H1 (cell line): ENCODE measurements at regions not wholly inside any gene's neighbourhood (a gene's known extent, or its start where the extent isn't known, plus 50 kb on each side); places are given as distances from the start of the nearest gene placed in this dataset.

Experiments
- BCL11A ChIP-seq, 2 experiments: IDR thresholded peaks; one replicate each; pipeline ENCODE4 v1.6.1; 2011; ENCODE audit warnings: low read depth in 2 of 2, low read length in 2 of 2, mild to moderate bottlenecking in 2 of 2
- JUND ChIP-seq: IDR thresholded peaks from 2 replicates; pipeline ENCODE4 v1.6.1; 2011; ENCODE audit warnings: mild to moderate bottlenecking, improper control_type of control experiment, low read length

DNA sequence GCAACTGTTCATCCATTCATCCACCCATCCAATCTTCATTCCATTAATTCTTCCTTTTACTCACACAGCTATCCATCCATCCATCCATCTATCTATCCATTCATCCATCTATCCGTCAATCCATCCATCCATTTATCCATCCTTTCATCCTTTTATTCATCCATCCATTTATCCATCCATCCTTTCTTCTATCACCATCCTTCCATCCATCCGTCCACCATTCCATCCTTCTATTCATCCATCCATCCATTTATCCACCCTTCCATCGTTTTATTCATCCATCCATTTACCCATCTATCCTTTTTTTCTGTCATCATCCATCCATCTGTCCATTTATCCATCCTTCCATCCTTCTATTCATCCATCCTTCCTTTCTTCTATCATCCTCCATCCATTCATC lies 73.0 kb upstream of the FOXF1 start (continued):
- TF ChIP-seq BCL11A (IDR thresholded peaks at IDR 0.05; ENCODE audit: low read depth in 2 of 2, low read length in 2 of 2), result no peak
- no peak for TF ChIP-seq JUND
